ENCODE measurements at regions not wholly inside any gene's neighbourhood (a gene's known extent, or its start where the extent isn't known, plus 50 kb on each side); places are given as distances from the start of the nearest gene placed in this dataset.

- Histone ChIP-seq H3K4me3 (ENCODE audit: low read depth, low read length) (no peak overlapping the region), H3K4me1 (ENCODE audit: control insufficient read depth, insufficient read depth, low read length, unreplicated experiment) (peaks cover 11% of the 10 kb centered on the region), H3K27me3 (ENCODE audit: insufficient read depth, low read length) (no peaks in the 10 kb centered on the region), H3K27ac (ENCODE audit: low read depth, low read length) (no peak overlapping the region), H3K79me2 (ENCODE audit: control insufficient read depth, insufficient read depth, low read length, unreplicated experiment) (no peaks in the 10 kb centered on the region), H2AFZ (ENCODE audit: low read length, unreplicated experiment) (no peak overlapping the region), H3K36me3 (ENCODE audit: insufficient read depth, low read length) (no peaks in the 10 kb centered on the region)
Observed at GRCh38 chr7:17619196-17619818, 320.9 kb downstream of the AHR start.

- H3K27ac ChIP-seq (ENCODE audit: low read depth, low read length): no peak overlapping the region
- no peak overlapping the region for H3K4me3 ChIP-seq (ENCODE audit: low read depth, low read length)
- H3K27me3 ChIP-seq (ENCODE audit: insufficient read depth, low read length): no peaks in the 10 kb centered on the region
- peaks cover 23% of the 10 kb centered on the region for H3K4me1 ChIP-seq (ENCODE audit: control insufficient read depth, insufficient read depth, low read length, unreplicated experiment)
- no peak overlapping the region for H2AFZ ChIP-seq (ENCODE audit: low read length, unreplicated experiment)
- no peaks in the 10 kb centered on the region for H3K79me2 ChIP-seq (ENCODE audit: control insufficient read depth, insufficient read depth, low read length, unreplicated experiment)
- H3K36me3 ChIP-seq (ENCODE audit: insufficient read depth, low read length): no peaks in the 10 kb centered on the region
Observed at GRCh38 chr7:17620566-17620965, 319.7 kb downstream of the SNX13 start.

- no peaks in the 10 kb centered on the region for H3K36me3 ChIP-seq (ENCODE audit: insufficient read depth, low read length)
- H3K4me3 ChIP-seq (ENCODE audit: low read depth, low read length): no peak overlapping the region
- no peak overlapping the region for H2AFZ ChIP-seq (ENCODE audit: low read length, unreplicated experiment)
- peaks cover 31% of the 10 kb centered on the region for H3K4me1 ChIP-seq (ENCODE audit: control insufficient read depth, insufficient read depth, low read length, unreplicated experiment)
- no peak overlapping the region for H3K27ac ChIP-seq (ENCODE audit: low read depth, low read length)
- H3K79me2 ChIP-seq (ENCODE audit: control insufficient read depth, insufficient read depth, low read length, unreplicated experiment): no peaks in the 10 kb centered on the region
- no peaks in the 10 kb centered on the region for H3K27me3 ChIP-seq (ENCODE audit: insufficient read depth, low read length)
Observed at GRCh38 chr7:17622451-17622850, 317.8 kb downstream of the SNX13 start.

GRCh38 chr7:17623546-17624185 lies 316.6 kb downstream of the SNX13 start:
- no peak overlapping the region; the same call in 1 of the 2 replicates for H3K4me3 ChIP-seq (ENCODE audit: low read depth, low read length)
- no peaks in the 10 kb centered on the region for H3K79me2 ChIP-seq (ENCODE audit: control insufficient read depth, insufficient read depth, low read length, unreplicated experiment)
- no peaks in the 10 kb centered on the region for H3K27me3 ChIP-seq (ENCODE audit: insufficient read depth, low read length)
- peak overlapping the region; percentile 41 for H2AFZ ChIP-seq (ENCODE audit: low read length, unreplicated experiment)
- H3K36me3 ChIP-seq (ENCODE audit: insufficient read depth, low read length): no peaks in the 10 kb centered on the region
- H3K27ac ChIP-seq (ENCODE audit: low read depth, low read length): peak overlapping the region; percentile 63
- H3K4me1 ChIP-seq (ENCODE audit: control insufficient read depth, insufficient read depth, low read length, unreplicated experiment): peaks cover 31% of the 10 kb centered on the region

GRCh38 chr7:17624379-17624778 lies 315.9 kb downstream of the SNX13 start:
- peak overlapping the region; percentile 41 for H2AFZ ChIP-seq (ENCODE audit: low read length, unreplicated experiment)
- no peaks in the 10 kb centered on the region for H3K36me3 ChIP-seq (ENCODE audit: insufficient read depth, low read length)
- H3K4me1 ChIP-seq (ENCODE audit: control insufficient read depth, insufficient read depth, low read length, unreplicated experiment): peaks cover 31% of the 10 kb centered on the region
- H3K27ac ChIP-seq (ENCODE audit: low read depth, low read length): peak overlapping the region; percentile 63
- H3K4me3 ChIP-seq (ENCODE audit: low read depth, low read length): no peak overlapping the region
- H3K27me3 ChIP-seq (ENCODE audit: insufficient read depth, low read length): no peaks in the 10 kb centered on the region
- no peaks in the 10 kb centered on the region for H3K79me2 ChIP-seq (ENCODE audit: control insufficient read depth, insufficient read depth, low read length, unreplicated experiment)

- Histone ChIP-seq H3K36me3 (ENCODE audit: insufficient read depth, low read length) (no peaks in the 10 kb centered on the region), H3K27ac (ENCODE audit: low read depth, low read length) (peak overlapping the region; percentile 63)
Observed at GRCh38 chr7:17625043-17625442, 315.3 kb downstream of the SNX13 start.

GRCh38 chr7:17626235-17626634 lies 314.1 kb downstream of the SNX13 start:
- Histone ChIP-seq H3K79me2 (ENCODE audit: control insufficient read depth, insufficient read depth, low read length, unreplicated experiment) (no peaks in the 10 kb centered on the region), H3K27me3 (ENCODE audit: insufficient read depth, low read length) (no peaks in the 10 kb centered on the region), H3K4me3 (ENCODE audit: low read depth, low read length) (no peak overlapping the region), H2AFZ (ENCODE audit: low read length, unreplicated experiment) (peak overlapping the region; percentile 15), H3K4me1 (ENCODE audit: control insufficient read depth, insufficient read depth, low read length, unreplicated experiment) (peaks cover 31% of the 10 kb centered on the region), H3K36me3 (ENCODE audit: insufficient read depth, low read length) (no peaks in the 10 kb centered on the region), H3K27ac (ENCODE audit: low read depth, low read length) (no peak overlapping the region)

More at GRCh38 chr7:17625043-17625442, 315.3 kb downstream of the SNX13 start:
- Histone ChIP-seq H2AFZ (ENCODE audit: low read length, unreplicated experiment) (no peak overlapping the region), H3K27me3 (ENCODE audit: insufficient read depth, low read length) (no peaks in the 10 kb centered on the region), H3K4me3 (ENCODE audit: low read depth, low read length) (peak overlapping the region; percentile 52; the same call in 1 of the 2 replicates), H3K4me1 (ENCODE audit: control insufficient read depth, insufficient read depth, low read length, unreplicated experiment) (peaks cover 31% of the 10 kb centered on the region), H3K79me2 (ENCODE audit: control insufficient read depth, insufficient read depth, low read length, unreplicated experiment) (no peaks in the 10 kb centered on the region)

- Histone ChIP-seq H3K36me3 (ENCODE audit: insufficient read depth, low read length) (no peaks in the 10 kb centered on the region), H3K4me3 (ENCODE audit: low read depth, low read length) (no peak overlapping the region), H2AFZ (ENCODE audit: low read length, unreplicated experiment) (no peak overlapping the region), H3K4me1 (ENCODE audit: control insufficient read depth, insufficient read depth, low read length, unreplicated experiment) (peaks cover 13% of the 10 kb centered on the region), H3K27me3 (ENCODE audit: insufficient read depth, low read length) (no peaks in the 10 kb centered on the region), H3K79me2 (ENCODE audit: control insufficient read depth, insufficient read depth, low read length, unreplicated experiment) (no peaks in the 10 kb centered on the region), H3K27ac (ENCODE audit: low read depth, low read length) (no peak overlapping the region)
Observed at GRCh38 chr7:17631061-17631460, 309.2 kb downstream of the SNX13 start.

- H3K4me3 ChIP-seq (ENCODE audit: low read depth, low read length): no peak overlapping the region
- H2AFZ ChIP-seq (ENCODE audit: low read length, unreplicated experiment): no peak overlapping the region
- H3K4me1 ChIP-seq (ENCODE audit: control insufficient read depth, insufficient read depth, low read length, unreplicated experiment): peaks cover 11% of the 10 kb centered on the region
- H3K27ac ChIP-seq (ENCODE audit: low read depth, low read length): peak overlapping the region; percentile 66
- H3K36me3 ChIP-seq (ENCODE audit: insufficient read depth, low read length): no peaks in the 10 kb centered on the region
- H3K27me3 ChIP-seq (ENCODE audit: insufficient read depth, low read length): no peaks in the 10 kb centered on the region
- H3K79me2 ChIP-seq (ENCODE audit: control insufficient read depth, insufficient read depth, low read length, unreplicated experiment): no peaks in the 10 kb centered on the region
Observed at GRCh38 chr7:17632384-17632783, 307.9 kb downstream of the SNX13 start.

- peak overlapping the region; percentile 5 for H2AFZ ChIP-seq (ENCODE audit: low read length, unreplicated experiment)
- H3K27ac ChIP-seq (ENCODE audit: low read depth, low read length): peak overlapping the region; percentile 66
- H3K4me3 ChIP-seq (ENCODE audit: low read depth, low read length): no peak overlapping the region
- H3K4me1 ChIP-seq (ENCODE audit: control insufficient read depth, insufficient read depth, low read length, unreplicated experiment): peaks cover 11% of the 10 kb centered on the region
- H3K79me2 ChIP-seq (ENCODE audit: control insufficient read depth, insufficient read depth, low read length, unreplicated experiment): no peaks in the 10 kb centered on the region
- no peaks in the 10 kb centered on the region for H3K36me3 ChIP-seq (ENCODE audit: insufficient read depth, low read length)
- no peaks in the 10 kb centered on the region for H3K27me3 ChIP-seq (ENCODE audit: insufficient read depth, low read length)
Observed at GRCh38 chr7:17633067-17633466, 307.2 kb downstream of the SNX13 start.

GRCh38 chr7:17638727-17639126 lies 301.6 kb downstream of the SNX13 start:
- no peaks in the 10 kb centered on the region for H3K79me2 ChIP-seq (ENCODE audit: control insufficient read depth, insufficient read depth, low read length, unreplicated experiment)
- H3K4me3 ChIP-seq (ENCODE audit: low read depth, low read length): peak overlapping the region; percentile 70; the same call in 1 of the 2 replicates
- no peak overlapping the region for H3K27ac ChIP-seq (ENCODE audit: low read depth, low read length)

More at GRCh38 chr7:17638727-17639126, 301.6 kb downstream of the SNX13 start:
- Histone ChIP-seq H2AFZ (ENCODE audit: low read length, unreplicated experiment) (no peak overlapping the region), H3K27me3 (ENCODE audit: insufficient read depth, low read length) (no peaks in the 10 kb centered on the region), H3K36me3 (ENCODE audit: insufficient read depth, low read length) (no peaks in the 10 kb centered on the region), H3K4me1 (ENCODE audit: control insufficient read depth, insufficient read depth, low read length, unreplicated experiment) (peaks cover 5% of the 10 kb centered on the region)
